DND-41 (cell line): ENCODE measurements at regions not wholly inside any gene's neighbourhood (a gene's known extent, or its start where the extent isn't known, plus 50 kb on each side); places are given as distances from the start of the nearest gene placed in this dataset.

Experiments
- ATAC-seq: fragments of 200-7000 bp; cut with Tn5 transposase; 3 replicates; pipeline ENCODE4 v1.9.1; 2021; ENCODE audit warnings: low read depth; ENCODE audit not compliant: insufficient read depth
- DNase-seq: peaks from one replicate; pipeline ENCODE4 v3.0.0-alpha.2; 2020
- H2AFZ ChIP-seq: 2 replicates; pipeline ENCODE4 v1.6.0; 2012; ENCODE audit warnings: low read depth, low read length
- H3K27ac ChIP-seq: 2 replicates; pipeline ENCODE4 v1.5.1; 2012; ENCODE audit warnings: low read length, inconsistent platforms
- H3K27me3 ChIP-seq: fragments of 200-600 bp; sonication (generic); 2 replicates; pipeline ENCODE4 v1.6.0; 2012; ENCODE audit warnings: low read length, mild to moderate bottlenecking, inconsistent platforms; ENCODE audit not compliant: insufficient read depth, poor library complexity
- H3K36me3 ChIP-seq: 2 replicates; pipeline ENCODE4 v1.5.1; 2012; ENCODE audit warnings: low read length, inconsistent platforms; ENCODE audit not compliant: insufficient read depth
- H3K4me1 ChIP-seq: 2 replicates; pipeline ENCODE4 v1.5.1; 2012; ENCODE audit warnings: mild to moderate bottlenecking, low read length; ENCODE audit not compliant: insufficient read depth
- H3K4me2 ChIP-seq: 2 replicates; pipeline ENCODE4 v1.6.0; 2012; ENCODE audit warnings: mild to moderate bottlenecking, moderate library complexity, low read length, inconsistent platforms; ENCODE audit not compliant: insufficient read depth
- H3K4me3 ChIP-seq, 2 experiments: fragments of 200-600 bp in 1 of 2; shearing (Covaris generic) in 1 of 2; 2 replicates each; pipeline ENCODE4 v1.5.1; 2012 to 2016; ENCODE audit warnings: inconsistent platforms in 2 of 2, low read length in 2 of 2, mild to moderate bottlenecking in 2 of 2, low read depth in 1 of 2, moderate library complexity in 1 of 2
- H3K79me2 ChIP-seq: 2 replicates; pipeline ENCODE4 v1.6.0; 2012; ENCODE audit warnings: low read length, inconsistent platforms; ENCODE audit not compliant: insufficient read depth
- H3K9ac ChIP-seq: 2 replicates; pipeline ENCODE4 v1.6.0; 2012; ENCODE audit warnings: low read depth, mild to moderate bottlenecking, inconsistent platforms, low read length, moderate library complexity
- H3K9me3 ChIP-seq: 2 replicates; pipeline ENCODE4 v1.5.1; 2012; ENCODE audit warnings: low read length, moderate library complexity, mild to moderate bottlenecking, inconsistent platforms; ENCODE audit not compliant: insufficient read depth, severe bottlenecking
- H4K20me1 ChIP-seq: 2 replicates; pipeline ENCODE4 v1.6.0; 2012; ENCODE audit warnings: low read length; ENCODE audit not compliant: insufficient read depth
- CTCF ChIP-seq: IDR thresholded peaks from 2 replicates; pipeline ENCODE4 v1.5.1; 2012; ENCODE audit warnings: borderline replicate concordance, low read length, moderate library complexity, mild to moderate bottlenecking; ENCODE audit not compliant: poor library complexity, severe bottlenecking; ENCODE audit errors: extremely low read depth
- EZH2 ChIP-seq: IDR thresholded peaks from 3 replicates; pipeline ENCODE4 v1.6.1; 2012; ENCODE audit warnings: borderline replicate concordance, low read depth, mild to moderate bottlenecking, moderate library complexity, low read length, inconsistent platforms; ENCODE audit not compliant: severe bottlenecking

DNA sequence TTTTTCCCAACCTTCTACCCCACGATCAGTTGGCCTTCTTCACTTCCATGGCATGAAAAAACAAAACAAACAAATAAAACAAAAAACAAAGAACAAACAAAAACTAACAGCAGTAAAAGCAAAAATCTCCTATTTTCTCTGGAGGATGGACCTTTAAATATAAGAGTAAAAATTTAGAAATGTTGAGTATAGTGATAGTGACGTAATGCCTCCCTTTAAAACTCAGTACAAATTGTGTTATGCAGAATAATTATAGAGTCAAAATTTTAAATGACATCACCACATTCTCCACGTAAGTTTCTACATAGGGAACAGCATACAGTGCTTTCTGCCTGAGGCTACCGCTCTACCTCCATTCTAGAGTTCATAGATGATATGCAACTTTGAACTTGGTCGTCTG is 2156.4 kb downstream of the PCDH7 start:
- no peaks in the 10 kb centered on the region for H3K9me3 ChIP-seq
- no peak for DNase-seq
- H3K4me2 ChIP-seq, result no peak overlapping the region
- H3K36me3 ChIP-seq, result no peaks in the 10 kb centered on the region
- no peaks in the 10 kb centered on the region for H4K20me1 ChIP-seq
- H3K4me3 ChIP-seq, result no peak overlapping the region
- H3K27ac ChIP-seq, result no peak overlapping the region
- no peaks in the 10 kb centered on the region for H3K4me1 ChIP-seq
- no peak for ATAC-seq
- H2AFZ ChIP-seq, result no peak overlapping the region
- no peaks in the 10 kb centered on the region for H3K79me2 ChIP-seq
- TF ChIP-seq EZH2, result no peak
- TF ChIP-seq CTCF, result no peak
- no peak overlapping the region for H3K9ac ChIP-seq
- H3K27me3 ChIP-seq, result no peaks in the 10 kb centered on the region

DNA sequence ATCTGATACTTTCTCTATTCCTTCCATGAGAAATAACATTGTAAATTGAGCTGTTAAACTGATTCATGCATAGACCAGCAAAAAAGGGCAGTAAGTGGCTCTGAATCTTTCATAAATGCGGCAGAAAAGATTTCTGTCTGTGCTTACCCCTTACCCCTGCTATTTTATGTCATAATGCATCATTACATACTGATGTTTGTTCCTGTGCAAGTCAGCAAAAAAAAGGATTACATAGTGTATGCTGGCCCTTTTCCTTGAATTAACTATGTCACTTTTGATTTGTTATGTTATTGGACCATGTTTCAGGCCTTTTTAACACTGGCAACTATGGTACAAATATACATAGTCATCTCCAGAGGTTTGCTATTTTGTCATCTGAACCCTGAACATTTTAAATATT is 2159.7 kb downstream of the PCDH7 start:
- Histone ChIP-seq H3K4me2 (no peak overlapping the region), H4K20me1 (no peaks in the 10 kb centered on the region), H3K27ac (no peak overlapping the region), H3K79me2 (no peaks in the 10 kb centered on the region), H2AFZ (no peak overlapping the region), H3K9me3 (no peaks in the 10 kb centered on the region), H3K36me3 (no peaks in the 10 kb centered on the region), H3K9ac (no peak overlapping the region), H3K27me3 (no peaks in the 10 kb centered on the region), H3K4me1 (no peaks in the 10 kb centered on the region), H3K4me3 (no peak overlapping the region)
- no peak for ATAC-seq
- no peak for TF ChIP-seq CTCF
- TF ChIP-seq EZH2, result no peak
- no peak for DNase-seq

DNA sequence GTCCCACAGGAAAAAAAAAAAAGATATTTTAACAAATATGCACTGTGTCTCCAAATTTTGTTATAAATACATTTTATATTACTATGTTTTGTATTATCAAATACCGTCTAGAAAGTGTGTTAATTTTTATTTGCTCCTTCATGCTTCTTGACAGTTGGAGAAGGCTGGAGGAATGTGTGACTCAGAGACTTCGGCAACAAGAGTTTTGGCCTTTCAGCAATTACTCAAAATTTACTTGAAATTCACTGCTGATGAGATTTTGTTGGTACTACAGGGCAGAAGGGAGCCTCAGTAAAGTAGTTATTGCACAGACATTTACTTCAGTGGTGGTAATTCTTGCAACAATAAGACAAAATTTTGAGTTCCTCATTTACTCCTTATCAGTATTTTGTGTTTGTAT is 2164.0 kb downstream of the PCDH7 start:
- no peaks in the 10 kb centered on the region for H4K20me1 ChIP-seq
- TF ChIP-seq CTCF (no peak), EZH2 (no peak)
- ATAC-seq (no peak), DNase-seq (no peak)
- H3K9me3 ChIP-seq, result no peaks in the 10 kb centered on the region
- no peak overlapping the region for H3K9ac ChIP-seq
- H3K4me3 ChIP-seq, result no peak overlapping the region
- H3K4me2 ChIP-seq, result no peak overlapping the region
- no peaks in the 10 kb centered on the region for H3K4me1 ChIP-seq
- no peaks in the 10 kb centered on the region for H3K36me3 ChIP-seq
- no peak overlapping the region for H2AFZ ChIP-seq
- H3K79me2 ChIP-seq, result no peaks in the 10 kb centered on the region
- no peak overlapping the region for H3K27ac ChIP-seq
- no peaks in the 10 kb centered on the region for H3K27me3 ChIP-seq

DNA sequence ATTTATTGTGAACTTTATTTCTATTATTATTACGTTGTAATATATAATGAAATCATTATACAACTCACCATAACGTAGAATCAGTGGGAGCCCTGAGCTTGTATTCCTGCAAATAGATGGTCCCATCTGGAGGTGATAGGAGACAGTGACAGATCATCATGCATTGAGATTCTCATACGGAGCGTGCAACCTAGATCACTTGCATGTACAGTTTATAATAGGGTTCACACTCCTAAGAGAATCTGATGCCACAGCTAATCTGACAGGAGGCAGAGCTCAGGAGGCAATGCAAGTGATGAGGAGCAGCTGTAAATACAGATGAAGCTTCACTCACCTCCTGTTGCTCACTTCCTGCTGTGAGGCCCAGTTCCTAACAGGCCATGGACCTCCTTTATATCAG is 2170.2 kb downstream of the PCDH7 start:
- H2AFZ ChIP-seq, result no peak overlapping the region
- no peaks in the 10 kb centered on the region for H3K4me1 ChIP-seq
- H3K4me3 ChIP-seq, result no peak overlapping the region
- H3K27ac ChIP-seq, result no peak overlapping the region
- H3K79me2 ChIP-seq, result no peaks in the 10 kb centered on the region
- no peaks in the 10 kb centered on the region for H3K9me3 ChIP-seq
- H4K20me1 ChIP-seq, result no peaks in the 10 kb centered on the region
- H3K4me2 ChIP-seq, result no peak overlapping the region
- ATAC-seq, result no peak
- no peaks in the 10 kb centered on the region for H3K36me3 ChIP-seq
- no peak for TF ChIP-seq CTCF
- no peak for TF ChIP-seq EZH2
- no peak overlapping the region for H3K9ac ChIP-seq
- no peak for DNase-seq
- no peaks in the 10 kb centered on the region for H3K27me3 ChIP-seq
